HG03558 (cell line): ENCODE measurements at regions not wholly inside any gene's neighbourhood (a gene's known extent, or its start where the extent isn't known, plus 50 kb on each side); places are given as distances from the start of the nearest gene placed in this dataset.

ENCODE experiments used
- ATAC-seq: cut with Tn5 transposase; IDR thresholded peaks from one replicate; pipeline ENCODE4 v1.9.1; 2021; ENCODE audit warnings: moderate number of reproducible peaks; ENCODE audit not compliant: unreplicated experiment; ENCODE audit errors: extremely low read depth

GRCh38 chr3:190790185-190790584 is 72.3 kb downstream of the GMNC start:
- no peak for ATAC-seq

- ATAC-seq: no peak
These were observed 75.6 kb downstream of the GMNC start for GRCh38 chr3:190786898-190787297.

GRCh38 chr3:190785047-190785446 is 77.4 kb downstream of the GMNC start:
- no peak for ATAC-seq

GRCh38 chr3:190780524-190780923 is 82.0 kb downstream of the GMNC start:
- no peak for ATAC-seq

GRCh38 chr3:190774633-190775032 is 87.9 kb downstream of the GMNC start:
- ATAC-seq: no peak

GRCh38 chr3:190773948-190774347 is 88.5 kb downstream of the GMNC start:
- no peak for ATAC-seq

- ATAC-seq: no peak
These were observed 89.7 kb downstream of the GMNC start for GRCh38 chr3:190772831-190773230.

GRCh38 chr3:190768891-190769290 is 93.6 kb downstream of the GMNC start:
- ATAC-seq: no peak

GRCh38 chr3:190767851-190768250 is 94.6 kb downstream of the GMNC start:
- no peak for ATAC-seq

GRCh38 chr3:190764231-190765134 is 98.0 kb downstream of the GMNC start:
- ATAC-seq: no peak

GRCh38 chr3:190762801-190763200 is 99.7 kb downstream of the GMNC start:
- no peak for ATAC-seq

- ATAC-seq: no peak
These were observed 114.9 kb downstream of the GMNC start for GRCh38 chr3:190747571-190747970.

GRCh38 chr3:190746986-190747385 is 115.5 kb downstream of the GMNC start:
- no peak for ATAC-seq

GRCh38 chr3:190746531-190746930 is 116.0 kb downstream of the GMNC start:
- no peak for ATAC-seq

GRCh38 chr3:190741788-190742187 is 120.7 kb downstream of the GMNC start:
- ATAC-seq: no peak

- no peak for ATAC-seq
These were observed 122.8 kb downstream of the GMNC start for GRCh38 chr3:190739641-190740185.

GRCh38 chr3:190738636-190739155 is 123.8 kb downstream of the GMNC start:
- ATAC-seq: no peak

- ATAC-seq: no peak
These were observed 125.0 kb downstream of the GMNC start for GRCh38 chr3:190737446-190737845.

- no peak for ATAC-seq
These were observed 128.0 kb downstream of the GMNC start for GRCh38 chr3:190734490-190734889.

- ATAC-seq: no peak
These were observed 128.8 kb downstream of the GMNC start for GRCh38 chr3:190733591-190734146.

GRCh38 chr3:190731596-190731995 is 130.9 kb downstream of the GMNC start:
- ATAC-seq: no peak
